Esophagus squamous epithelium (tissue), 5 donors: ENCODE measurements at regions not wholly inside any gene's neighbourhood (a gene's known extent, or its start where the extent isn't known, plus 50 kb on each side); places are given as distances from the start of the nearest gene placed in this dataset.
"Not testable (repeated sequence)": the region's sequence is repeated elsewhere in the genome, so short reads cannot be mapped to it uniquely, and the experiment has no call there.

Experiments
- DNase-seq: peaks from one replicate; lab custom pipeline; 2025; lab: John Stamatoyannopoulos, UW
- H3K27ac ChIP-seq, 4 donors: fragments of 200-600 bp; sonication (generic); one replicate each; pipeline ENCODE4 v1.5.1; 2016 to 2019; ENCODE audit warnings: mild to moderate bottlenecking in 1 of 4
- H3K27me3 ChIP-seq, 4 donors: fragments of 200-600 bp; sonication (generic); 1 replicate in 3 of 4; 2 replicates in 1 of 4; pipeline versions ENCODE4 v1.5.1 to v1.6.0; 2017 to 2021; ENCODE audit warnings: antibody characterized with exemption in 1 of 4
- H3K36me3 ChIP-seq, 3 donors: fragments of 200-600 bp; sonication (generic); one replicate each; pipeline ENCODE4 v1.5.1; 2016 to 2019
- H3K4me1 ChIP-seq, 3 donors: fragments of 200-600 bp; sonication (generic); one replicate each; pipeline ENCODE4 v1.5.1; 2017 to 2019
- H3K4me3 ChIP-seq, 4 donors: fragments of 200-600 bp; sonication (generic); 1 replicate in 3 of 4; 2 replicates in 1 of 4; pipeline ENCODE4 v1.5.1; 2016 to 2019; ENCODE audit warnings: mild to moderate bottlenecking in 2 of 4, moderate library complexity in 1 of 4
- H3K9me3 ChIP-seq, 3 donors: fragments of 200-600 bp; sonication (generic); one replicate each; pipeline ENCODE4 v1.5.1; 2016 to 2019
- CTCF ChIP-seq, 6 experiments: fragments of 450-650 bp in 4 of 6; fragments of 200-600 bp in 2 of 6; sonication (generic) in 2 of 6; IDR thresholded peaks; one replicate each; pipeline ENCODE4 v1.5.1; 2016 to 2019; ENCODE audit warnings: antibody characterized with exemption in 6 of 6, mild to moderate bottlenecking in 4 of 6, moderate library complexity in 4 of 6
- POLR2A ChIP-seq, 4 donors: fragments of 450-650 bp; IDR thresholded peaks; one replicate each; pipeline ENCODE4 v1.6.1; 2017; ENCODE audit warnings: antibody characterized with exemption in 4 of 4, mild to moderate bottlenecking in 4 of 4, moderate library complexity in 3 of 4
- WGBS, 2 donors: methylation state at CpG; one replicate each; pipeline ENCODE4 v1.1.5; 2018; 5-methylcytosine and 5-hydroxymethylcytosine counted together
- intact Hi-C: fragments of 100-400 bp; cut with DNase I; formaldehyde crosslinking; loops from one replicate; pipeline ENCODE4 v1.15.0; 2022
- donor health status: DM: yes; HTN: yes; CAD: no.

DNA sequence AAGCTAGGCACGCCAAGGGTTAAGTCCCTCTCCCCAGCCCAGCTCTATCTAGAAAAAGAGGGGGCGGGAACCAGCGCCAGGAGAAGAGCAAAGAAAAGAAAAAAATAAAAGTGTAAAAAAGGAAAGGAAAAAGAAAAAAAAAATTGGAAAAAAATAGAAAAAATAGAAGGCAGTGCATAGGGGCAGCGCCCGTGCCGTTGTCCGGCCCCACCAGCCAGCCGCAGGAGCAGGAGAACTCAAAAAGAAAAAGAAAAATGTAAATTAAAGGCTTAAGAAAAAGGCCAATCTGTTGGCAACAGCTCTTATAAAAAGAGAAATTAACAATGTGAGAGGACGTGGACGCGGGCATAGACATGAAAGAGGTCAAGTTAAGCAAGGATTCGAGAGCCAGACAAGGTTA, 105.4 kb upstream of the ZNF98 start:
- Histone ChIP-seq H3K9me3 (peaks cover 0 to 33% (median 0%) of the 10 kb centered on the region in 3 donors), H3K27me3 (peaks cover 0 to 9% (median 0%) of the 10 kb centered on the region in 4 donors), H3K36me3 (no peaks in the 10 kb centered on the region), H3K27ac (no peak overlapping the region), H3K4me3 (no peak overlapping the region), H3K4me1 (no peaks in the 10 kb centered on the region)
- TF ChIP-seq POLR2A (IDR thresholded peaks at IDR 0.05): no peak
- TF ChIP-seq CTCF (IDR thresholded peaks at IDR 0.05): no peak
- DNase-seq: no peak
- WGBS, 2 donors: 29 to 54% methylated on average over 11 to 12 of the region's 12 CpGs
- intact Hi-C loops: no loop called here

GRCh38 chr19:22526661-22527272, 104.6 kb upstream of the ZNF98 start:
- intact Hi-C loops: no loop called here
- WGBS, 2 donors: 37 to 39% methylated on average over 10 to 11 of the region's 11 CpGs
- no peak for DNase-seq
- Histone ChIP-seq H3K27ac (no peak overlapping the region), H3K27me3 (peaks cover 0 to 1% (median 0%) of the 10 kb centered on the region in 4 donors), H3K4me3 (no peak overlapping the region), H3K9me3 (peaks cover 0 to 27% (median 0%) of the 10 kb centered on the region in 3 donors), H3K4me1 (no peaks in the 10 kb centered on the region), H3K36me3 (no peaks in the 10 kb centered on the region)
- TF ChIP-seq POLR2A (IDR thresholded peaks at IDR 0.05) (no peak), CTCF (IDR thresholded peaks at IDR 0.05) (no peak)

DNA sequence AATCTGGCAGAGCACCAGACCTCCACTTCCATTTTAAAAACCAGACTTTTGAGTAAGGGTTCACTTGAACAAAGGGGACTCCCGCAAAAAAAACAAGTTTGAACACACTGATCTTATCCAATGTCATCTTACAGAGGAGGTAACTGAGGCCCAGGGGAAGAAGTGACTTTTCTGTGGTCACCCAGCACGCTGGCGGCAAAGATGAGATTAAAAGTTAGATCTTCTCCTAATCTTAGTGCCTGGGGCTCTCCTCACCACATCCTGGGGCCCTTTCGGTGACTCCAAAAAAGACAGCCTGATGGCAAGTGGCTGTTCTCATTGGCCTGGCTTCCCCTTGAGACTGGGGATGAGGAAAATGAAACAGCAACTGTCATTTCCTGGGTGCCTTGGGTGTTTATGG, 101.8 kb upstream of the ZNF98 start:
- TF ChIP-seq CTCF (IDR thresholded peaks at IDR 0.05) (no peak), POLR2A (IDR thresholded peaks at IDR 0.05) (no peak)
- no peaks in the 10 kb centered on the region for H3K4me1 ChIP-seq
- no peaks in the 10 kb centered on the region for H3K36me3 ChIP-seq
- H3K27me3 ChIP-seq: no peaks in the 10 kb centered on the region
- H3K27ac ChIP-seq: no peak overlapping the region
- H3K9me3 ChIP-seq: peaks cover 0 to 41% (median 0%) of the 10 kb centered on the region in 3 donors
- 70 to 84% methylated on average over 4 of the region's 4 CpGs for WGBS, 2 donors
- H3K4me3 ChIP-seq: no peak overlapping the region
- no peak for DNase-seq
- intact Hi-C loops: no loop called here

DNA sequence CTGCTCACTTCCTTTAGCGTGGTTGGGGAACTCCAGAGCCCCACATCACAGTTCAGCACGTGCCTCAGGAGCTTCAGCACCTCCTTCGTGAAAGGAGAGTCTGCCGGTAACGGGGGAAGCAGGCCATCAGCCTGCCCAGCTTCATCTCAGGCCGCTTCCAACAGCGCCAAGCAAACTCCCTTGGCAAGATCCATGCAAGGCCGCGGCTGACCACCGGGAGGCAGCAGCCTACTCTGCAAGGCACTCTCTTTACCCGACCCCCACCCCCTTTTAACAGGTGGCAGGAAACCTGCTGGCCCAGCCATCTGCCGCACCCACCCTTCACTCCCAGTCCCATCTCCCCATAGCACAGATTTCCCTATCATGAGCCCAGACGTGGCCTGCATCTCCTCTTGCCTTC, 97.4 kb upstream of the ZNF98 start:
- DNase-seq, H3K36me3 ChIP-seq, H3K27ac ChIP-seq, H3K27me3 ChIP-seq, intact Hi-C loops, H3K4me3 ChIP-seq, H3K4me1 ChIP-seq: not testable (repeated sequence)
- peaks cover 0 to 72% (median 4%) of the 10 kb centered on the region in 3 donors for H3K9me3 ChIP-seq
- WGBS, 2 donors: 24 to 25% methylated on average over 11 of the region's 13 CpGs

- H3K4me1 ChIP-seq: no peaks in the 10 kb centered on the region
- no peak for TF ChIP-seq POLR2A (IDR thresholded peaks at IDR 0.05)
- no peak for TF ChIP-seq CTCF (IDR thresholded peaks at IDR 0.05)
- no peak for DNase-seq
- H3K36me3 ChIP-seq: no peaks in the 10 kb centered on the region
- H3K27ac ChIP-seq: no peak overlapping the region
- 93 to 100% methylated on average over 1 to 14 of the region's 14 CpGs for WGBS, 2 donors
- intact Hi-C loops: no loop called here
- H3K27me3 ChIP-seq: no peaks in the 10 kb centered on the region
- no peak overlapping the region for H3K4me3 ChIP-seq
- H3K9me3 ChIP-seq: peaks cover 0 to 74% (median 8%) of the 10 kb centered on the region in 3 donors
Measured at GRCh38 chr19:22519152-22519551, 97.0 kb upstream of the ZNF98 start.
